ENCODE measurements at regions not wholly inside any gene's neighbourhood (a gene's known extent, or its start where the extent isn't known, plus 50 kb on each side); places are given as distances from the start of the nearest gene placed in this dataset.

GRCh38 chr14:42554091-42554490 lies 947.4 kb downstream of the LRFN5 start:
- no peak for TF ChIP-seq CTCF (conservative IDR thresholded peaks at IDR 0.05)
- no peak for TF ChIP-seq ZFX (IDR thresholded peaks at IDR 0.05)
